Epithelial cell of prostate (primary cell): ENCODE measurements at regions not wholly inside any gene's neighbourhood (a gene's known extent, or its start where the extent isn't known, plus 50 kb on each side); places are given as distances from the start of the nearest gene placed in this dataset.

Experiments used
- DNase-seq: peaks from one replicate; pipeline ENCODE4 v3.0.0-alpha.2; 2011; ENCODE audit warnings: low read depth, low spot score
- H3K27ac ChIP-seq: fragments of 450-650 bp; 2 replicates; pipeline ENCODE4 v1.5.1; 2017; ENCODE audit warnings: mild to moderate bottlenecking

DNA sequence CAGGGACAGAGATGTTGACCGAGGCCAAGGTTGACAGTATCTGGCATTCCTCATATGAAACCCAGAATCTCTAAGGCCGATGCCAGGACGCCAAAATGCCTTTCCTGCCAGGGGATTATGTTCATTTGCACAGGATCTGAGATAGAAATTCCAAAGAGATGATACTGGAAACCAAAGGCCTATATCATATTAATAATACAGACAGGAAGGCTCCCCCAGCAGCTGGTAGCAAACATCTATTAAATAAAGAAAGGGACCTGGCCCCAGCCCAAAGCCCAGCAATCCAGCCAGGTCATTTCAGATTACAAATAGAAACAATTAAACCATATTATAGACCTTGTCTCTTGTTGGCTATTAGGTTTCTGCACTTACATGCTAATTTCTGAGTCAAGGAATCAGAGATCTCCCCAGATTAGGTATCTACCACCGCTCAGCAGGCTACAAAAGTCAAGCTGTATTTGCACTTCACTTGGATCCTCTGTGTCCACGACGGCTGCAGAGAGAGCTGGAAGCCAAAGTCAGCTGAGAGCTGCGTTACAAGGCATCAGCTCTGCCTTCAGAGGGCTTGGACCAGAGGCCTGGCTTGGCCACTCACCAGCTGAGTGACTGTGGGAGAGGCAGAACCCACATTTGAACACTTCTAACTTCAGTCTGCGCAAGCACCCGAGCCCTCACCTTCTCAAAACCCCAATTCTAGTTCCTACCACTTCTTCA lies 269.3 kb upstream of the SIX2 start:
- no peak for DNase-seq
- no peak overlapping the region for H3K27ac ChIP-seq

DNA sequence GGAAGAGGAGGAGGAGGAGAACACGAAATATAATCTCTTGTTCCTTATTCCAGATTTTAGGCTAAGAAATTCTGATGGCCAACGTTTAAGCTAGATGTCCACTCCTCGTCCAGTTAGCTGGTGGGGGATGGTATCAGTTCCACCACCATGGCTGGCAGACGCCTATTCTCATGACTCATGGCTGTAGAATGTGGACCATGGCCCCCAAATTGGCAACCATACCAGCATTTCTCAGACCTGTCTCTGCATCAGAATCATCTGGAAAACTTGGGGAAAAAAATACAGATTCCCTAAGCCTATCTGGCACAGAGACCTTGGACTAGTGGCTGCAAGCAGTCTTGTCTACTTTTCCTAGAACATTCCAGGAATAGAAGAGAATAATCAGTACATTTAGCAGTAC lies 267.7 kb upstream of the SIX2 start:
- DNase-seq: no peak
- H3K27ac ChIP-seq: peak overlapping the region; percentile 87

DNA sequence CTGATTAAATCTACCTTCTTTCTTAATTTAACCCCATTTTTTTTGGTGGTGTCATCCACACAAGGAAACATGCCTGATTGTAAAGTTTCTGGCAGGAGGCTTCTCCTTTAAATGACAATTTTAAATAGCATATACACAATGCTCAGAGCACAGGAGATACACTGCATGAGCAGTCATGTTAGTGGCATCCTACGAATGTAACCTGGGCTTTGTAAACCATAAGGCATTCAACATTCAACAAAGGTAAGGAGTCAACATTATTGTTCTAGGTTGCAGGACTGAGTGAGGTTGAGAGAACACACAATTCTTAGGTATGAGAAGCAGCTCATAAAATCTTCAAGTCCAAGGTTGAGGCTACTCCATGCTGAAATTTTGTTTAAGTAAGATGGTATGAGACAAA lies 266.6 kb upstream of the SIX2 start:
- H3K27ac ChIP-seq: peak overlapping the region; percentile 87
- peak; percentile 78 for DNase-seq

DNA sequence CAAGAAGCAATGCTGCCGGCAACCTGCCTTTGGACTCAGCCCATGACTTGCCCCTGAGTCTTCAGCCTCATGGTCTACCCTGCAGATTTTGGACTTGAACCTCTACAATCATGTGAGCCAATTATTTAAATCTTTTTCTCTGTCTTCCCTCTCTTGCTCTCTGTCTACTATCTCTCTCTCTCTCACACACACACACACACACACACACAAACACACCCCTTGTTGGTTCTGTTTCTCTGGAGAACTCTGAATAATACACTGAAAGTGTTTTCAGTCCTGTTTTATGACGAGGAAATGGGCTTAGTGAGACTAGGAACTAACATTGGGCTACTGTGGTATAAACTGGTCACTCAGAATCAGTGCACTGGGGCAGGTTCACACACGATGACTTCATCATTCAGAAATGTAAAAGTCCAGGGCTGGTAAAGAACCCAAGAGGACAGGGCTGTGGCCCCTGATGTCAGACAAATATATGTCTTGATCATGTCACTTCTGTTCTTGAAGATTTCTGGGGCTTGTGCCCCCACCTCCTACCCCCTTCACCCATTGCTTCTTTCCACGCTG lies 266.1 kb upstream of the SIX2 start:
- peak; percentile 66 for DNase-seq
- H3K27ac ChIP-seq: peak overlapping the region; percentile 87

DNA sequence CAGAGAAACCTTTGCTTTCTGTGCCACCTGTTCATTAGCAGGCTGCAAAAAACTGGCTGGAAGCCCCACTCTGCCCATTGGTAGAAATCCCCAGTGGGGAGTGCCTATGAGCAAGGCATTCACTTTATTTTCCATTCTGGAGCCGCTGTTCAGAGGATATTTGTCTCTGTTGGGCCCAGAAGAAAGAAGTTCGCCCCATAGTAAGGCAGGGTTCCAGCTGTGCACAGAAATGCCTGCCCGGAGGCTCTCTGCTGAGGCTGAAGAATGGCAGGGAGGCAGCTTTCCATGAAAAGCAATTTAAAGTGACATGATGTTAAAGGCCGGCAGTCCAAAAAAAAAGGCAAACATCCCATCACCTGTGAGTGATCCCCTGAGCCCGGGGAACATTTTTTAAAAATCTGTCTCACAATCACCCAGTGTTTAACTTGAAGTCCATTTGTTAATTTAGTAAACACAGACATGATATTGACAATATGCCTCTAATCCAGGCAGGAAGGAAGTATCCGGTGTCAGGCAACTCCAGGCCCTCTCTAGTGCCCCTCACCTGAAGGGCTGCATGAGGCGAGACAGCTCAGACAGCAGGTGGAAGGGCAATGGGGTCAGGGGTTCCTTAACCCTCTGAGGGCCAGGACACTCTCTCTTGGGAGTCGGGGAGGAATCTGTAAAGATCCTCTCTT lies 265.1 kb upstream of the SIX2 start:
- DNase-seq: no peak
- H3K27ac ChIP-seq: peak overlapping the region; percentile 87

DNA sequence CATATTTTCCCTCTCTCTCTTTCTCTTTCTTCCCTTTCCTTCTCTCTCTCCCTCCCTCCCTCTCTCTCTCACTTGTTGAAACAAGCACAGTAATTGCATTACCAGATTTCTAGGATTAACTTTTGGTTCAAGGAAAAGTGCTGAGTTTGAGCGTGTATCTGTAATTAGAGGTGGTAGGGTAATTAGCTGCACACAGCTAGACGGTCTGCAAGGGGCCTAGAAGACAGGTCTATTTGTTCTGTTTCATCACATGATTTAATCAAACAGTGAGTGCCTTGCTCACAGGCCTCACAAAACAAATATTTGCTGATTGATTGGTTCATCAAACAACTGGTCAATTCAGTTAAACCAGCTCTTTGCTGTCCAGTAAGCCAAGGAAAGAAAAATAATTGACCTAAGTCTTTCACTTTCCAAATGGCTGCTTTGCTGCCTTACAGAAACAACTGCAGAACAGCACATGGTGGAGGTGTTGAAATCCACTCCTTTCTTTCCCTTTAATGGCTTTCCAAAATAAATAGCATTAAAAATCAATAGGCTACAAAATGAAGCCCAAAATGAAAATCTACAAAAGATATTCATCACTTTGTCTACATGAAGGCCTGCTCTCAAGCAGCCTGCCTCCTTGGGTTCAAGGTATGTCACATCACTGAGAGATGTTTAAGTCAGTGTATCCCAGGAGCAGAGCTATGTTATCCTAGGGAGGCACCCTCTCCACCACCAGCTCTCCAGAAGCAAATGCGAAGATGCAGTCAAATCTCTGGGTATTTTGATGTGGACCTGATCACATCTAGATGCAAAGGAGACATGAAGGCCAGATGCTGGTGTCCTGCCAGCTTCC lies 264.4 kb upstream of the SIX2 start:
- no peak overlapping the region for H3K27ac ChIP-seq

DNA sequence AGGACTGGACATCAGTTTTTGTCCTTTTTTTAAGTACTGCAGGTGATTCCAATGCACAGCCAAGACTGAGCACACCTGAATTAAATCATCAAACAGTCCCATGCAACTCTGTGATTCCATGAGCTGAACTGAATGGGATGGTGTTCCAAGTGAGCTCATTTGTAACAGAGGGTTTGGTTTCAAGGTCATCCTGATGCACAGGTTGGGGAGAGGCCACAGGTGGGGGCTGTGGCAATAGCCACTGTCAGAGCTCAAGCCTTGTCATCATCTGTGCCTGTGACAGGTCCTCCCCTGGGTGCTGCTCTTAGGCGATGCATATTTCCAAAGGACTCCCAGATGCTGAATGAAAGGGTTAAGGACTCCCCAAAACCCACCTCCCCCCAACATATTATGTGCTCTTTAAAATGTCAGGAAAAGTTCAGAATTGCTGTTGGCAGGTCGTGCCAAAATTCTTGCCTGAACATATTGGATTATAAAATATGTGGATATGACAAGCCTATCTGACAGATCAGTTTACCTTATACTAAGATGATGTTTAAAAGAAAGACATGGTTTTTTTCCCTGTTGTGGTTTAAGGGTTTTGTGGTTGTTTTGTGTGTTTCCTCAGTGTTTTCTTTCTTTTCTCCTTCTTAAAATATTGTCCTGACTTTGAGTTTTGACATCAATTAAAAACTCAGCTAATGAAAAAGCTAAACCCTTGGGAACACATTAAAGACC lies 263.5 kb upstream of the SIX2 start:
- no peak for DNase-seq
- no peak overlapping the region for H3K27ac ChIP-seq

More for the DNA sequence above, 264.4 kb upstream of the SIX2 start:
- no peak for DNase-seq

DNA sequence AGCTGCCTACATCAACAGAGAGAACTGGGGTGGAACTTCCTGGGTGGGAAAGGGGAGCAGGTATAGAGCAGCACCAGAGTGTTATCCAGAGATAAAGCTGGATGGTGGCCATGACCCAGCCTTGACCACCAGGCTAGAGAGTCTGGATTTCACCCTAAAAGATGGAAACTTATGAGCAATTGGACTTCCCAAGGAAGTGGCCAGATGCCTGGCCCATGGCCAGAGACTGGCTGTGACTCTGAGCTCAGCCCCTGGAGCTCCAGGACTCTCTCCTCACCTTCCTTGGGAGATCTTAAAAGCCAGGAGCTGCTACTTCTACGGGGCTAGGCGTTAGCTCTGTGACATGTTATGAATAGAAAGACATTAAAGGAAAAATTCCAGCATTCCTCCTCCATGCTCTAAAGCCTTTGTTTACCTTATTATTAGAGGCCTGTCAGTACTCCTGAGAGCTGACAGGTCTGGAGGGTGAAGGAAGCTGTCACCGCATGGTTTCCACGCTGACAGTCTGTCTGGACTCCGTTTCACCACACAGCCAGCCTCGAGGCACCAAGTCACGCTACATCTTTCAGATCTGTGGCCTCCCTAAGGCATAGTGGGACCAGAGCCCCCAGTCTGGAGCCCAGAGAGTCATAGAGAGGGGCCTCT lies 260.0 kb upstream of the SIX2 start:
- no peak for DNase-seq
- no peak overlapping the region for H3K27ac ChIP-seq

DNA sequence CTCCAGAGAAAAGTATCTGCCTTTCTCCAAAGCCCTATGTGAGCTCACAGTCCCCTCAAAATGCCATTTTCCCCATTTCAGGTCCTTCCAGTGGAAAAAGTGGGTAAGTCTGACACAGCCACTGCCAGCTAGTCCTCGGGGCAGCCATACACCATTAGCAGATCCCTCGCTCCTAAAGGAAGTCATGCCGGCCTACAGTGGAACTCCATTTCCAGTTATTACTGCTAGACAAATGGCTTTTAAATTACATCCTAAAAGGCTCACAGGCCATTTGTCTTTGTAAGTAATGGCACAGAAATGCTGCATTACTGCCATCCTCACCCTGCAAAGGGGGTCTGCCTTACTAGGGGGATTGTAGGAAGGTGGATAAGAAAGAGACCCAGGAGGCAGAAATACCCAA lies 259.4 kb upstream of the SIX2 start:
- no peak for DNase-seq
- no peak overlapping the region for H3K27ac ChIP-seq

DNA sequence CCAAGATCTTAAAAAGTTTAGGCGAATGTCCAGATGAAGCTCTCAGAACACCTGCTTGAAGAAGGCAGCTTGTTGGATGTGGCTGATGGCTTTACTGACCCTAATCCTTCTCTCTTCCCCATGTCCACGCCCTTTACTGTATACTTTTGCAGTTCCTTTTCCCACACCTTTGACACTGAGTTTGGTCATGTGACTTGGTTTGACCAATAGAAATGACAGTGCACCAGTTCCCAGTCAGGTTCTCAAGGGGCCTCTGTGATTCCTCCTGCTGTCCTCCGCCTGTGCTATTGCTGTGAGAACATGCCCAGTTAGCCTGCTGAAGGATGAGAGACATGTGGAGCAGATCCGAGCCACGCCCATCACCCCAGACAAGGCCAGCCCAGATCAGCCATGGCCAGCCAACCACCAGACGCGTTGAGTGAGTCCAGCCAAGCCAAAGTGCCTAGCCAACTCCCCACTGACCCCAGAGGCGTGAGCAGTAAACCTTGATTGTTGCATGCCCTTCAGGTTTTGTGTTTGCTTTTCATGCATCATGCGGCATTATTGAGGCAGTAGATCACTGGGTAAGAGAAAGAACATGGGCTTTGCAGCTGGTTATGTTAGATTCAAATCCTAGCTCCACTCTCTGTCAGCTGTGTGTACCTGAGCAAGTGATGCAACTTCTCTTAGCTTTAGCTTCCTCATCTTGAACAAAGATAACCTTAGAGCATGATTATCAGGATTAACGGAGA lies 258.0 kb upstream of the SIX2 start:
- DNase-seq: no peak
- no peak overlapping the region for H3K27ac ChIP-seq

DNA sequence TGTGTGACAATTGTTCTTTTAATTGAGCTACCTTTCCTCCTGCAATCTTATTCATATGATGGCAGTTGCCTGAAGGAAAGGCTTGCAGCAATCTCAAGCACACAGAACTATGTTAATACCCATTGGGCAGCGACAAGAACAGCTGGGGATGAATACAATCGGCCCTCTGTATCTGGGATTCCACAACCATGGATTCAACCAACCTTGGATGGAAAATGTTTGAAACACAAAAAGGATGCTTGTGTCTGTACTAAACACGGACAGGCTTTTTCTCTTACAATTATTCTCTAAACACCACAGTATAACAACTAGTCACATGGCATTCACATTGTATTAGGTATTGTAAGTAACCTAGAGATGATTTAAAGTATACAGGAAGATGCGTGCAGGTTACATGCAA lies 256.1 kb upstream of the SIX2 start:
- no peak for DNase-seq
- H3K27ac ChIP-seq: no peak overlapping the region

DNA sequence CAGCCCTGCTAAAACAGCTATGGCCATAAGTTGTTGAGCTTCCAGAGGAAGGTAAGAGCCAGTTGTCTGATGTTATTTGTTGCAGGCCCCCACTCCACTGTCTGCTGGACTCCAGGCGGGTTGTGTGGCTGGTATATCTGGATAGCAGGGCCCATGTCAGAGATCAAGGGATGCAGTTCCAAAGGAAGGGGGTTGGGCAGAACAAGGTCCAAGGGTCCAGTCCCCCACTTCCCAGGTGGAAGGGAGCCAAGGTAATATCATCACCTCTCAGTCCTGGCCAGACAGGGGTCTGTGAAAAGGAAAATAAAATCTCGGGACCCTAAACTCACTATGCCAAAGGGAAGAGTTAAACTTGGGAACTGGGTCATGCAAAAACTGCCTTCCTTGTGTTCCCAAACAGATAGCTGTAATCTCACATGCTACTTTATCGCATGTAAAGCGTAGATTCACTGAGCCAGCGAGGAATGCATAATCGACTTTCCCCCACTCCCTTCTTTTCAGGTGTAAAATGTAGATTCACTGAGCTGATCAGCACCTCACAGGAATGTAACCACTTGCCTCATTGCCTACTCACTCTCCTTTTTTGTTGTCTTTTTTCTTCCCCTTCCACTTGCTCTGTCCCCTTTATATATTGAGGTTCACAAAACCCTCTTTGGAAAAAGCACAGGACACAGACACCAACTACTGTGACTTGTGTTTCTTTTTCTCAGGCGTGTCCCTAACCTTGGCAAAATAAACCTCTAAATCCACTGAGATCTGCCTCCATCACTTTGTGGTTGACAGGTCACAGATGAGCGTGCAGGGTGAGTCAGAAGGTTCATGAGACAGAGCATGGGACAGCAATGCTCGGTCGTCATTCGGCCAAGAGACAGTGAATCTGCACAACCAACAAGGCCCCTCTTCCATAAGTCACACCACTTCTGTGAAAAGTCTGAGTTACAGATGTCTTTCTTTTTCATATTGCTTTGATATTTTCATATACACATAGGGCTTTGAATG lies 255.3 kb upstream of the SIX2 start:
- H3K27ac ChIP-seq: no peak overlapping the region
- DNase-seq: no peak

DNA sequence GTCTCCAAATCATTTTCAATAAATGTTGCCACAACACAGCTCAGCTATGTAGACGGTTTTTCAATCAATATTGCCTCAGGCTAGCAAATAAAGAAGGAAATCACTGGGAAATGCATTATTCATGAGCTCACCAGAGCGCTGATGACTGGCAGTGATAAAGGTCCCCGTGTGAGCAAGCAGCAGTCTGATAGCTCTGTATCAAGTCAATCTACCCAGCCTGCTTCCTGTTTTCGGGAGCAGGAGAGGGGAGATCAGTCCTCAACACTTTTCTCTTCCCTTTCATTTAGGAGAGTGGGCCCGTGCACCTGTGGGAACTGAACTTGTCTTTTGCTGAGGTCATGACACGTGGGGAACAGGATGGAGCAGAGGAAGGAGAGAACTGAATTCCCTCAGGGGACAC lies 253.9 kb upstream of the SIX2 start:
- H3K27ac ChIP-seq: no peak overlapping the region
- DNase-seq: peak; percentile 22

DNA sequence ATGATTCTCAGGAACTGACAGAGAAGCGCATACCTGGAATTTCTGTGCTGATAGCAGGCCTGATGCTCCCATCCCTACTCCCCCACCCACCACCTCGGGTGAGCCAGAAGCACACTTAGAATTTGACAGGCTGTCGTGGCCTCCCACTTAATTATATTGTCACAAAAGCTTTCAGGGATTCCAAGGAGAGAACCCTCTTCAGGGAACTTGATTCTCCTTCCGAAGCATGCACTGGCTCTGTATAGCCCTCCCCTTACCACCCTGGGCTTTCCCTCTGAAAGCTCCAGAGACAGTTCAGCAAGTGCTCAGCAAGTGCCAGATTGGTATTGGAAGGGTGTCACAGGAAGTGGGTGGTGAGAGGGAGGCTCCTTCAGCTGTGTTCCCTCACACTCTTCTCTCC lies 252.5 kb upstream of the SIX2 start:
- H3K27ac ChIP-seq: no peak overlapping the region
- no peak for DNase-seq

DNA sequence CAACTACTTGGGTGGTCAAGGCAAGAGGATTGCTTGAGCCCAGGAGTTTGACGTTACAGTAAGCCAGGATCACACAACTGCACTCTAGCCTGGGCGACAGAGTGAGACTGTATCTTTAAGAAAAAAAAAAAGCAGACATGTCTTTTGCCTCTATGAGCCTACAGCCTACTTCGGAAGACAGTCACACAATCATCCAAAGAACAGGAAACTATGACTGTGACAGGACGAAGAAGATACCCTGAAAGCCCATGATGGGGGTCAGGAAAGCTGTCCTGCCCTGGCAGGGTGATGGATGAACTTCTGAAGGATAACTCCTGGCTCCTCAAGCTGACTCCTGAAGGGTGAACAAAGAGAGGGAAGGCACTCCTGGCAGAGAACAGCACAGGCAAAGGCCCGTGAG lies 251.7 kb upstream of the SIX2 start:
- no peak overlapping the region for H3K27ac ChIP-seq

DNA sequence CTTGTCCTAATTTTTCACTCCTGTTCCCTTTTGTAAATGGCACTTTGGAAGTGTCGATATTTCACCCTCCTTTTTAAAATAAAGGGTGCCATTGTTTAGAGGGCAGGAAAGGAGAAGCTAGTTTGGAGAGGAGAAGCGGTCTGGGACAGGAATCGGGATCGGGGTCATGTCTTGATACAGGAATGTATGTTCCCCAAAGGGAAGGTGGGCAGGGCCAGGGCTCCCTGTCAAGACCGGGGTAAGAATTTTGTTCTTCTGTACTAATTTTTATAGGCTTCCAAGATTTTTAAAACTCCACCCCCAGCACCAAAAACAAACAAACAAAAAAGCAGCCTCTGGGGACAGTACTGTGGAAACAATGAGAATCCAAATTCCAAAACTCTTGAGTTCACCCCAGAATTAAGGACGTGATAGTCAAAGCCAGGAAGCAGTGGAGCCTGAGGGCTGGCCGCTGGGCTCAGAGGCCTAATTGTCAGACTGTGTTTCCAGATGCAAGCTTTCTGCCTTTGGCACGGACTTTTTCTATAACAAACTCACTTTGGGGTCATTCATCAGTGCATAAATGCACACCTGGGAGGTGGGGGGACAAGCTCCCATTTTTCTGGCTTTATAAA lies 250.4 kb upstream of the SIX2 start:
- H3K27ac ChIP-seq: no peak overlapping the region
- no peak for DNase-seq

More for the DNA sequence above, 251.7 kb upstream of the SIX2 start:
- DNase-seq: no peak

DNA sequence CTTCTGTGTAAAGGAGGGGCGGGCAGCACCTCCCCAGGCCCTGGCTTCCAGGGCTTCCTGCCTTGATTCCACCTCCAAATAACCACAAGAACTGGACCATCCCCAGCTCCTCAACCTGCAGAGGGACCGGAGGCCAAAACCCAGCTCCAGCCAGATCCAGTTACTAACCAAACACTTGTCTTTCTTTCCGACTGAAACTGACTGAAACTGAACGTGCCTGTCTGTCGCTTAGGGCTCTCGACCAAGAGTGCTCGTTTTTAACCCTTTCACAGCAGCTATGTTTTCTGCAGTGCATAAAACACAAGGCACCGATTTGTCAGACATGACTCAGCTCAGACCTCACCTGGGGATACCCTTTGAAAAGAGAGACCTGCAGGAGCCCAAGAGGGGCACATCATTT lies 249.9 kb upstream of the SIX2 start:
- H3K27ac ChIP-seq: no peak overlapping the region
- no peak for DNase-seq

DNA sequence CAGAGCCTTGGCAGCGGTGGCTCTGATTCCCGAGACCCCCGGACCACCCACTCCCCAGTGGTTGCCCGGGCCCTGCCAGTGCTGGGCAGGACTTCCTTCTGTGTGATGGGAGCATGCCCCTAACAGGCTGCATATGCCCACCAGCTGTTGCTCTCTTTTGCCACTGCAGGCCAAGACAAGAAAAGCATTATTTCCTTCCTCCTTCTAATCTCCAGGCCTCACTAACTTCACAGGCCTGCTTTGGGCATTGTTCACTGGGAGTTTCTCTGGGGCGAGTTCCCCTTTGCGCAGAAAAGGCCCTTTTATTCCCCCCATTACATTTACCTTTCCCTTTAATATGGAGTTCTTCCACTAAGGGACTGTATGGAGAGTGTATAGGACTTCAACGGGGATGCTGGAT lies 249.1 kb upstream of the SIX2 start:
- no peak for DNase-seq

More for the DNA sequence above, 249.1 kb upstream of the SIX2 start:
- H3K27ac ChIP-seq: no peak overlapping the region
